ENCODE measurements at regions not wholly inside any gene's neighbourhood (a gene's known extent, or its start where the extent isn't known, plus 50 kb on each side); places are given as distances from the start of the nearest gene placed in this dataset.

GRCh38 chr1:199167460-199167859, 528.6 kb downstream of the PTPRC start:
- Histone ChIP-seq H3K27me3 (no peaks in the 10 kb centered on the region), H3K4me1 (peaks cover 13% of the 10 kb centered on the region), H3K9me3 (no peaks in the 10 kb centered on the region), H3K4me3 (ENCODE audit: low read depth, low read length) (no peak overlapping the region), H3K36me3 (no peaks in the 10 kb centered on the region)
- TF ChIP-seq CTCF (IDR thresholded peaks at IDR 0.05; ENCODE audit: low read depth, low read length) = no peak
- DNase-seq = no peak

- Histone ChIP-seq H3K4me1 (no peaks in the 10 kb centered on the region), H3K4me3 (ENCODE audit: low read depth, low read length) (no peak overlapping the region), H3K36me3 (no peaks in the 10 kb centered on the region), H3K27me3 (no peaks in the 10 kb centered on the region), H3K9me3 (no peaks in the 10 kb centered on the region)
- no peak for TF ChIP-seq CTCF (IDR thresholded peaks at IDR 0.05; ENCODE audit: low read depth, low read length)
- DNase-seq = no peak
Measured at GRCh38 chr1:199168888-199169585, 530.2 kb downstream of the PTPRC start.

- Histone ChIP-seq H3K27me3 (no peaks in the 10 kb centered on the region), H3K4me1 (no peaks in the 10 kb centered on the region), H3K36me3 (no peaks in the 10 kb centered on the region), H3K4me3 (ENCODE audit: low read depth, low read length) (no peak overlapping the region), H3K9me3 (no peaks in the 10 kb centered on the region)
- no peak for TF ChIP-seq CTCF (IDR thresholded peaks at IDR 0.05; ENCODE audit: low read depth, low read length)
- DNase-seq = no peak
Measured at GRCh38 chr1:199170711-199171110, 531.9 kb downstream of the PTPRC start.

GRCh38 chr1:199172171-199173124, 533.6 kb downstream of the PTPRC start:
- H3K4me3 ChIP-seq (ENCODE audit: low read depth, low read length) = no peak overlapping the region

GRCh38 chr1:199173356-199173755, 534.5 kb downstream of the PTPRC start:
- no peak for TF ChIP-seq CTCF (IDR thresholded peaks at IDR 0.05; ENCODE audit: low read depth, low read length)

More at GRCh38 chr1:199172171-199173124, 533.6 kb downstream of the PTPRC start:
- Histone ChIP-seq H3K4me1 (no peaks in the 10 kb centered on the region), H3K9me3 (no peaks in the 10 kb centered on the region), H3K36me3 (no peaks in the 10 kb centered on the region), H3K27me3 (no peaks in the 10 kb centered on the region)
- DNase-seq = no peak
- TF ChIP-seq CTCF (IDR thresholded peaks at IDR 0.05; ENCODE audit: low read depth, low read length) = no peak

More at GRCh38 chr1:199173356-199173755, 534.5 kb downstream of the PTPRC start:
- Histone ChIP-seq H3K4me1 (no peaks in the 10 kb centered on the region), H3K36me3 (no peaks in the 10 kb centered on the region), H3K4me3 (ENCODE audit: low read depth, low read length) (no peak overlapping the region), H3K9me3 (no peaks in the 10 kb centered on the region), H3K27me3 (no peaks in the 10 kb centered on the region)
- no peak for DNase-seq

Measured in BE2C (cell line).